Natural killer cell treated with Interleukin-12 subunit alpha and Interleukin-12 subunit beta and Interleukin-15 and Interleukin-18, amount 100 ng/mL, for 72 hours (primary cell): ENCODE measurements at regions not wholly inside any gene's neighbourhood (a gene's known extent, or its start where the extent isn't known, plus 50 kb on each side); places are given as distances from the start of the nearest gene placed in this dataset.

Experiments used
- ATAC-seq, 2 donors: fragments of 150-1000 bp; cut with Tn5 transposase in 1 of 2; sonication (Bioruptor Pico), chemical (Tn5 transposase) in 1 of 2; 2 replicates each; pipeline ENCODE4 v1.10.0; 2021
- DNase-seq: peaks from one replicate; pipeline ENCODE4 v3.0.0; 2022; ENCODE audit warnings: low spot score
- H3K27ac Mint-ChIP-seq, 2 donors: 1 replicate in 1 of 2; 2 replicates in 1 of 2; pipeline ENCODE4 v1.8.0; 2022; ENCODE audit warnings: mixed read lengths in 2 of 2, mild to moderate bottlenecking in 1 of 2, moderate library complexity in 1 of 2
- H3K27me3 Mint-ChIP-seq, 2 donors: 1 replicate in 1 of 2; 2 replicates in 1 of 2; pipeline ENCODE4 v1.8.0; 2022; ENCODE audit warnings: mixed read lengths in 2 of 2
- H3K36me3 Mint-ChIP-seq: one replicate; pipeline ENCODE4 v1.8.0; 2022; ENCODE audit warnings: mixed read lengths
- H3K4me1 Mint-ChIP-seq, 2 donors: 1 replicate in 1 of 2; 2 replicates in 1 of 2; pipeline ENCODE4 v1.8.0; 2022; ENCODE audit warnings: low read depth in 2 of 2, mixed read lengths in 2 of 2, mild to moderate bottlenecking in 1 of 2
- H3K4me3 Mint-ChIP-seq: one replicate; pipeline ENCODE4 v1.8.0; 2022; ENCODE audit warnings: mixed read lengths
- H3K9me3 Mint-ChIP-seq: 2 replicates; pipeline ENCODE4 v1.8.0; 2022; ENCODE audit warnings: mixed read lengths

- peaks cover 3% of the 10 kb centered on the region for H3K9me3 Mint-ChIP-seq
- H3K4me3 Mint-ChIP-seq, result no peak overlapping the region
- H3K36me3 Mint-ChIP-seq, result peaks cover 14% of the 10 kb centered on the region
- H3K27me3 Mint-ChIP-seq, result no peaks in the 10 kb centered on the region
- H3K27ac Mint-ChIP-seq, result no peak overlapping the region
- ATAC-seq (no peak), DNase-seq (no peak)
- peaks cover 7 to 8% of the 10 kb centered on the region in 2 donors for H3K4me1 Mint-ChIP-seq
Observed at GRCh38 chr6:8738951-8739350, 303.6 kb upstream of the SLC35B3 start.

- ATAC-seq, result no peak
- Mint-ChIP-seq H3K4me3 (no peak overlapping the region), H3K9me3 (peaks cover 6% of the 10 kb centered on the region), H3K36me3 (peaks cover 14% of the 10 kb centered on the region), H3K27ac (no peak overlapping the region), H3K4me1 (peaks cover 0 to 11% of the 10 kb centered on the region in 2 donors), H3K27me3 (no peaks in the 10 kb centered on the region)
- DNase-seq, result no peak
Observed at GRCh38 chr6:8736156-8736895, 301.0 kb upstream of the SLC35B3 start.

GRCh38 chr6:8733879-8734278 lies 298.5 kb upstream of the SLC35B3 start:
- H3K4me1 Mint-ChIP-seq, result peaks cover 0 to 13% of the 10 kb centered on the region in 2 donors
- DNase-seq, result no peak
- H3K27me3 Mint-ChIP-seq, result no peaks in the 10 kb centered on the region
- ATAC-seq, result no peak
- H3K4me3 Mint-ChIP-seq, result no peak overlapping the region
- no peak overlapping the region for H3K27ac Mint-ChIP-seq
- H3K36me3 Mint-ChIP-seq, result peaks cover 5% of the 10 kb centered on the region
- peaks cover 6% of the 10 kb centered on the region for H3K9me3 Mint-ChIP-seq

- H3K27me3 Mint-ChIP-seq, result no peaks in the 10 kb centered on the region
- H3K9me3 Mint-ChIP-seq, result peaks cover 6% of the 10 kb centered on the region
- H3K4me1 Mint-ChIP-seq, result peaks cover 0 to 13% of the 10 kb centered on the region in 2 donors
- DNase-seq (no peak), ATAC-seq (no peak)
- no peak overlapping the region for H3K4me3 Mint-ChIP-seq
- H3K27ac Mint-ChIP-seq, result no peak overlapping the region
- no peaks in the 10 kb centered on the region for H3K36me3 Mint-ChIP-seq
Observed at GRCh38 chr6:8731874-8732273, 296.5 kb upstream of the SLC35B3 start.

GRCh38 chr6:8710668-8711431 lies 275.5 kb upstream of the SLC35B3 start:
- ATAC-seq, result no peak
- peaks cover 0 to 2% of the 10 kb centered on the region in 2 donors for H3K27me3 Mint-ChIP-seq
- H3K4me1 Mint-ChIP-seq, result no peaks in the 10 kb centered on the region
- no peak overlapping the region for H3K27ac Mint-ChIP-seq
- no peaks in the 10 kb centered on the region for H3K36me3 Mint-ChIP-seq
- peaks cover 8% of the 10 kb centered on the region for H3K9me3 Mint-ChIP-seq
- no peak overlapping the region for H3K4me3 Mint-ChIP-seq
- DNase-seq, result no peak

- H3K4me1 Mint-ChIP-seq, result no peaks in the 10 kb centered on the region
- H3K27ac Mint-ChIP-seq, result no peak overlapping the region
- H3K9me3 Mint-ChIP-seq, result peaks cover 8% of the 10 kb centered on the region
- H3K4me3 Mint-ChIP-seq, result no peak overlapping the region
- H3K27me3 Mint-ChIP-seq, result peaks cover 0 to 2% of the 10 kb centered on the region in 2 donors
- H3K36me3 Mint-ChIP-seq, result no peaks in the 10 kb centered on the region
- DNase-seq (no peak), ATAC-seq (no peak)
Observed at GRCh38 chr6:8707956-8708772, 272.8 kb upstream of the SLC35B3 start.

GRCh38 chr6:8707369-8707768 lies 272.0 kb upstream of the SLC35B3 start:
- Mint-ChIP-seq H3K4me1 (no peaks in the 10 kb centered on the region), H3K27me3 (peaks cover 0 to 2% of the 10 kb centered on the region in 2 donors), H3K36me3 (no peaks in the 10 kb centered on the region), H3K4me3 (no peak overlapping the region), H3K9me3 (peaks cover 7% of the 10 kb centered on the region), H3K27ac (no peak overlapping the region)
- DNase-seq (no peak), ATAC-seq (no peak)

- no peak overlapping the region for H3K4me3 Mint-ChIP-seq
- no peaks in the 10 kb centered on the region for H3K4me1 Mint-ChIP-seq
- ATAC-seq (no peak), DNase-seq (no peak)
- H3K36me3 Mint-ChIP-seq, result no peaks in the 10 kb centered on the region
- H3K27ac Mint-ChIP-seq, result no peak overlapping the region
- H3K9me3 Mint-ChIP-seq, result peaks cover 8% of the 10 kb centered on the region
- peaks cover 0 to 2% of the 10 kb centered on the region in 2 donors for H3K27me3 Mint-ChIP-seq
Observed at GRCh38 chr6:8705435-8706020, 270.2 kb upstream of the SLC35B3 start.

GRCh38 chr6:8703059-8703458 lies 267.7 kb upstream of the SLC35B3 start:
- Mint-ChIP-seq H3K9me3 (peaks cover 8% of the 10 kb centered on the region), H3K4me1 (no peaks in the 10 kb centered on the region), H3K36me3 (no peaks in the 10 kb centered on the region), H3K27me3 (no peaks in the 10 kb centered on the region), H3K4me3 (no peak overlapping the region), H3K27ac (no peak overlapping the region)
- no peak for ATAC-seq
- DNase-seq, result no peak

- Mint-ChIP-seq H3K4me3 (no peak overlapping the region), H3K27me3 (no peaks in the 10 kb centered on the region), H3K27ac (no peak overlapping the region), H3K4me1 (no peaks in the 10 kb centered on the region), H3K9me3 (peaks cover 10% of the 10 kb centered on the region), H3K36me3 (peaks cover 9% of the 10 kb centered on the region)
- no peak for DNase-seq
- no peak for ATAC-seq
Observed at GRCh38 chr6:8688821-8689220, 253.5 kb upstream of the SLC35B3 start.

GRCh38 chr6:8686077-8686476 lies 250.7 kb upstream of the SLC35B3 start:
- no peak overlapping the region for H3K27ac Mint-ChIP-seq
- no peak overlapping the region for H3K4me3 Mint-ChIP-seq
- no peak for ATAC-seq
- peaks cover 6% of the 10 kb centered on the region for H3K9me3 Mint-ChIP-seq
- no peaks in the 10 kb centered on the region for H3K4me1 Mint-ChIP-seq
- H3K27me3 Mint-ChIP-seq, result no peaks in the 10 kb centered on the region
- H3K36me3 Mint-ChIP-seq, result peaks cover 4% of the 10 kb centered on the region
- DNase-seq, result no peak

GRCh38 chr6:8683204-8683603 lies 247.9 kb upstream of the SLC35B3 start:
- H3K27me3 Mint-ChIP-seq, result no peaks in the 10 kb centered on the region
- no peaks in the 10 kb centered on the region for H3K4me1 Mint-ChIP-seq
- DNase-seq, result no peak
- no peak for ATAC-seq
- H3K4me3 Mint-ChIP-seq, result no peak overlapping the region
- H3K9me3 Mint-ChIP-seq, result peaks cover 8% of the 10 kb centered on the region
- no peaks in the 10 kb centered on the region for H3K36me3 Mint-ChIP-seq
- no peak overlapping the region for H3K27ac Mint-ChIP-seq

GRCh38 chr6:8679823-8680222 lies 244.5 kb upstream of the SLC35B3 start:
- Mint-ChIP-seq H3K4me1 (no peaks in the 10 kb centered on the region), H3K27me3 (no peaks in the 10 kb centered on the region), H3K9me3 (peaks cover 10% of the 10 kb centered on the region), H3K4me3 (no peak overlapping the region), H3K27ac (no peak overlapping the region), H3K36me3 (no peaks in the 10 kb centered on the region)
- ATAC-seq (no peak), DNase-seq (no peak)
